ENCODE measurements at regions not wholly inside any gene's neighbourhood (a gene's known extent, or its start where the extent isn't known, plus 50 kb on each side); places are given as distances from the start of the nearest gene placed in this dataset.

GRCh38 chr2:145644820-145645302, 1124.9 kb upstream of the ZEB2 start:
- TF ChIP-seq EZH2 (IDR thresholded peaks at IDR 0.05; ENCODE audit: low read depth) (no peak), CTCF (conservative IDR thresholded peaks at IDR 0.05) (no peak)
- no peak overlapping the region for H3K27ac ChIP-seq
- H3F3A ChIP-seq (ENCODE audit: insufficient read depth, low read depth): no peaks in the 10 kb centered on the region
- intact Hi-C loops (cut with micrococcal nuclease; ENCODE audit: unreplicated experiment): no loop called here
- H3K9me3 ChIP-seq (ENCODE audit: insufficient read depth, low read depth): no peaks in the 10 kb centered on the region
- BruUV-seq (replicated peaks): no TSS peak
- no peaks in the 10 kb centered on the region for H3K79me2 ChIP-seq (ENCODE audit: low read depth)
- no peak overlapping the region for H3K4me2 ChIP-seq
- no peaks in the 10 kb centered on the region for H3K36me3 ChIP-seq (ENCODE audit: low read depth)
- H3K4me1 ChIP-seq (replicated peaks; ENCODE audit: insufficient read depth): no peaks in the 10 kb centered on the region
- no peak for DNase-seq
- ChIA-PET CTCF (no interaction called here), POLR2A (ENCODE audit: unreplicated experiment) (interaction anchor here (0.5 kb wide), 1 partner anchor 470 kb away, joined by 6 read pairs; no protein-coding TSS in a partner anchor)
- H3K27me3 ChIP-seq (ENCODE audit: insufficient read depth, low read depth): no peaks in the 10 kb centered on the region
- H4K20me1 ChIP-seq (ENCODE audit: insufficient read depth): no peaks in the 10 kb centered on the region
- H2AFZ ChIP-seq: no peak overlapping the region
- H3K4me3 ChIP-seq: no peak overlapping the region
- no peaks in the 10 kb centered on the region; the same call in 1 of the 2 replicates for H3K9me2 ChIP-seq (ENCODE audit: insufficient read depth)

- Histone ChIP-seq H3K79me2 (ENCODE audit: low read depth) (no peaks in the 10 kb centered on the region), H3K9me3 (ENCODE audit: insufficient read depth, low read depth) (no peaks in the 10 kb centered on the region), H3K9me2 (ENCODE audit: insufficient read depth) (no peaks in the 10 kb centered on the region; the same call in 1 of the 2 replicates), H3K36me3 (ENCODE audit: low read depth) (no peaks in the 10 kb centered on the region), H2AFZ (no peak overlapping the region), H3K4me1 (replicated peaks; ENCODE audit: insufficient read depth) (no peaks in the 10 kb centered on the region), H3K27me3 (ENCODE audit: insufficient read depth, low read depth) (no peaks in the 10 kb centered on the region), H3F3A (ENCODE audit: insufficient read depth, low read depth) (no peaks in the 10 kb centered on the region), H3K27ac (no peak overlapping the region), H4K20me1 (ENCODE audit: insufficient read depth) (no peaks in the 10 kb centered on the region), H3K4me3 (no peak overlapping the region), H3K4me2 (no peak overlapping the region)
- intact Hi-C loops (cut with micrococcal nuclease; ENCODE audit: unreplicated experiment): no loop called here
- ChIA-PET POLR2A (ENCODE audit: unreplicated experiment) (no interaction called here), CTCF (no interaction called here)
- BruUV-seq (replicated peaks): no TSS peak
- no peak for DNase-seq
- TF ChIP-seq CTCF (conservative IDR thresholded peaks at IDR 0.05): no peak
Measured at GRCh38 chr2:145638675-145639074, 1118.8 kb upstream of the ZEB2 start.

- Histone ChIP-seq H3K27me3 (ENCODE audit: insufficient read depth, low read depth) (no peaks in the 10 kb centered on the region), H3K9me3 (ENCODE audit: insufficient read depth, low read depth) (no peaks in the 10 kb centered on the region), H4K20me1 (ENCODE audit: insufficient read depth) (no peaks in the 10 kb centered on the region), H3K4me2 (no peak overlapping the region), H3K4me1 (replicated peaks; ENCODE audit: insufficient read depth) (no peaks in the 10 kb centered on the region), H3K4me3 (no peak overlapping the region), H3K27ac (no peak overlapping the region), H3F3A (ENCODE audit: insufficient read depth, low read depth) (no peaks in the 10 kb centered on the region), H3K79me2 (ENCODE audit: low read depth) (no peaks in the 10 kb centered on the region), H3K9me2 (ENCODE audit: insufficient read depth) (no peaks in the 10 kb centered on the region; the same call in 1 of the 2 replicates), H3K36me3 (ENCODE audit: low read depth) (no peaks in the 10 kb centered on the region), H2AFZ (no peak overlapping the region)
- intact Hi-C loops (cut with micrococcal nuclease; ENCODE audit: unreplicated experiment): no loop called here
- no peak for DNase-seq
- CTCF ChIA-PET: no interaction called here
- POLR2A ChIA-PET (ENCODE audit: unreplicated experiment): no interaction called here
- BruUV-seq (replicated peaks): no TSS peak
- TF ChIP-seq EZH2 (IDR thresholded peaks at IDR 0.05; ENCODE audit: low read depth) (no peak), CTCF (conservative IDR thresholded peaks at IDR 0.05) (no peak)
Measured at GRCh38 chr2:145635706-145636427, 1115.9 kb upstream of the ZEB2 start.
